ENCODE measurements at regions not wholly inside any gene's neighbourhood (a gene's known extent, or its start where the extent isn't known, plus 50 kb on each side); places are given as distances from the start of the nearest gene placed in this dataset.

DNA sequence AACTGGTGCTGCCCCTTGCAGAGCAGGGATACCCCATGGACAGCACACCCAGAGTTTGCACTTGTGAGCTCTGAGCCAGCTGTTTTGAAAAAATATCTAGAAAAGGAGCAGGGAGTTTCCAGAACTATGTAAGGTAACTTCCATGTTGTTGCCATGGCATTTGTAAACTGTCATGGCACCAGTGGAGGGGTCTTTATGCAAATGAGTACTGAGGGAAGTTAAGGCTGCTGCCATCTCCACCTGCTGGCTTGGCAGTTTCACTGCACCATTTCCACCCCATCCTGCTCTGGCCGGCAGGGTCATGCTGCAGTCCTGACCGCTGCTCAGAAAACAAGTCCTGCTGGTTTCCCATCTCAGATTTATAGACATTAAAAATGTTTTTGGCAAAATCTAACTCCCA is 52.3 kb upstream of the SNTG2 start:
- no peak for DNase-seq

DNA sequence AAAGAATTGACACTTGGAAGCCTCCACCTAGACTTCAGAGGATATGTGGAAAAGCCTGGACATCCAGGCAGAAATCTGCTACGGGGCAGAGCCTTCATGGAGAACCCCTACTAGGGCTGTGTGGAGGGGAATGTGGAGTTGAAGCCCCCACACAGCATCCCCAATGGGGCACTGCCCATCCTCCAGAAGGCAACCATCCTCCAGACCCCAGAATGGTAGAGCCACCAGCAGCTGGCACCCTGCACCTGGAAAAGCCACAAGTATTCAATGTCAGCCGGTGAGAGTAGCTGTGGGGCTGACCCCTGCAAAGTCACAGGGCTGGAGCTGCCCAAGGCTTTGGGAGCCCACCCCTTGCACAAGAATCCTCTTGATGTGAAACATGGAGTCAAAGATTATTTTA is 53.6 kb upstream of the SNTG2 start:
- DNase-seq = no peak

DNA sequence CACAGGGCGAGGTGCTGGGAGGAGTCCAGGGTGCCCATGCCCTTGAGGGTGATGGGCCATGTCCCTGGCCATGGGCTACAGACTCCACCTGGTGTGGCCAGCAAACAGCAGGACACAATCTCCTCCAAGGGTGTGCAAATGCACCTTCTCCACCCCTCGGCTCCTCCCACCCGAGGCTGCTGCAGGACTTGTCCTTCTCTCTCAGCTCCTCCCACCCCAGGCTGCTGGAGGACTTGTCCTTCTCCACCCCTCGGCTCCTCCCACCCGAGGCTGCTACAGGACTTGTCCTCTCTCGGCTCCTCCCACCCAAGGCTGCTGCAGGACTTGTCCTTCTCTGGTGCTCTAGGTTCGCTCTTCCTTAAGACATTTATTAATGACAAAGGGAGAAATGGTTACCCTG is 57.3 kb upstream of the SNTG2 start:
- DNase-seq = no peak

DNA sequence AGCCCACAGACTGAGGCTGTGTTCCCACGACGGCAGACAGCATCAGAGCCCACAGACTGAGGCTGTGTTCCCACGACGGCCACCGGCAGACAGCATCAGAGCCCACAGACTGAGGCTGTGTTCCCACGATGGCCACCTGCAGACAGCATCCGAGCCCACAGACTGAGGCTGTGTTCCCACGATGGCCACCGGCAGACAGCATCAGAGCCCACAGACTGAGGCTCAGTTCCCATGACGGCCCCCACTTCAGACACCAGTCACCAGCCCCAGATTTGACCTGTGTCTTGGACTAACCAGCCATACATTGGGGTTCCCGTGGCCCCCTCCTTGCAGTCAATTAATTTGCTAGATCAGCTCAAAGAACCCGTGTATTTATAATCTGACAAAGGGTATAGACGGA is 57.8 kb upstream of the SNTG2 start:
- DNase-seq = no peak

DNA sequence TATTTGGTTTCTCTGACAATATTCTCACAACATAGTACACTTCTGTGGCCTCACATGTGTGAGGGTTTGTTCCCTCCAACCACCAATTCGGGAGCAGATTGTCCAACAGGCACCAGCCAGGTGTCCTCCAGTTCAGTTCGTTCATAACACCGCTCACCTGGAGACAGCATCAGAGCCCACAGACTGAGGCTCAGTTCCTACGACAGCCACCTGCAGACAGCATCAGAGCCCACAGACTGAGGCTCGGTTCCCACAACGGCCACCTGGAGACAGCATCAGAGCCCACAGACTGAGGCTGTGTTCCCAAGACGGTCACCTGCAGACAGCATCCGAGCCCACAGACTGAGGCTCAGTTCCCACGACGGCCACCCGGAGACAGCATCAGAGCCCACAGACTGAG is 58.2 kb upstream of the SNTG2 start:
- DNase-seq = no peak

DNA sequence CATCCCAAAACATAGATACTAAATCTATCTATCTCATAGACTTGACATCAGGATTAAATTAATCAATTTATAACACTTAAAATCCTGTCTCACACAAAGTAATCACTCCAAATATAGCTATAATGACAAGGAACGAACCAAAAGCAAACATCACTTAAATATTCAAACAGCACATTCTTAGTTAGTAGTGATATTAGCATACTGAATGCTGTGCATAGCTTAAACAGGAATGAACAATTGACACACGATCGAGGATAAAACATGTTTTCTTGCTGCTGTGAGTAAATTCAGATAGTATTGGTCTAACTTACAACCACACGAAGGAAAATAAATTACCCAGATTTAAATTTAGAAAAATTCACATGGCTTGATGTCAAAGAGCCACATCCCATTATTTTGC is 58.9 kb upstream of the SNTG2 start:
- no peak for DNase-seq

DNA sequence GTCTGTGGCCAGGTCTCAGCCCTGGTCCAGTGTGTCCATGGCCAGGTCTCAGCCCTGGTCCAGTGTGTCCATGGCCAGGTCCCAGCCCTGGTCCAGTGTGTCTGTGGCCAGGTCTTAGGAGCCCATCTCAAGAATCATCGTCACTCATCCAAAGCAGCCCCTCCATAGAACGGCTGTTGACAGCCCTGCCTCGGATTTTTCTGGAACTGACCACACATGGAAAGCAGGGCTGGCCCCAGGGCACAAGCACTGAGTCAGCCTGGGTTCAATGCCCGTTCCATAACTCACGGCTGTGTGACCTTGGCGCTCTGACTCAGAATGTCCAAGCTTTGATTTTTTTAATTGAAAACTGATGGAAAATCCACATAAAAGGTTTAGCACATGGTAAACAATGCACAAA is 59.9 kb upstream of the SNTG2 start:
- no peak for DNase-seq

DNA sequence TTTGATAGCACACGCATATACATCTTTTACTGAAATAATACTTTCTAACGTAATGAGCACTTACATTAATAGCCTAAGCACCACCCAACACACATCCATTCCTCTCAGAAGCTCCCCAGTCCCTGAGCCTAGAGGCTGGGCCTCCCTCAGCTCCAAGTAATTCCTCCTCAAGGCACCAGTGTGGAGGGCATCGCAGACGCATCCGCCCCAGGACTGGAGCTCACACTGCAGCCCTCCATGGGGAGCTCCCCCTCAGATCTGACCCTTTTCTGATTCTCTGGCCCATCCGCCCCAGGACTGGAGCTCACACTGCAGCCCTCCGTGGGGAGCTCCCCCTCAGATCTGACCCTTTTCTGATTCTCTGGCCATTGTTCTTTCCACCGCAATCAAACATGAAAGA is 60.4 kb upstream of the SNTG2 start:
- no peak for DNase-seq

DNA sequence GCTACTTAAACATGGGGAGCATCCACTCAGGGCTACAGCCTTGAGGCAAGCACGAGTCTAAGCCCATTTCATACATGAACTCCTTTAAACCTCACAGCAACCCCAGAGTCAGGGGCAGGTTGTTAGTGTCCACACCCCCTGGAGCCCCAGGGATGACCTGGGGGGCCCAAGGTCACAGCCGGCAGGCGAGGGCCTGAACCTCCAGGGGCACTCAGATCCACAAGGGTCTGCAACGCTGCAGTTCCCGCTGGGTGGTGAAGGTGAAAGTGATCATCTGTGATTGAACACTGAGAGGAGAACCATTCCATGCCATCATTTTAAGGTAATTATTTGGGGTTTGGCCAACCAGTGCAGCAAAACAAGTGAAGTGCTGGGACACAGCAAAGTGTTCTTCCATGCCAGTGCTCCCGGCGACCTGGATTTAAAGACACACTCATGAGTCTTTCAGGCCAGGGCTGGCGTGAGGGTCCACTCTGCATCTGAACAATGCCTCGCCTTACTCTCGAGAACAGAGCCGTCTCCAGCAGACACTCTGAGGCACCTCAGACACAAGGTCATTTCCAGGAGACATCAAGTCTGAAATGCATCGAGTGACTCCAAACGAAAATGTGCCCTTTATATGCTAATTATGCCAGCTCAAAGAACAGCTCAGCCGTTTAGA is 61.6 kb upstream of the SNTG2 start:
- DNase-seq = no peak

DNA sequence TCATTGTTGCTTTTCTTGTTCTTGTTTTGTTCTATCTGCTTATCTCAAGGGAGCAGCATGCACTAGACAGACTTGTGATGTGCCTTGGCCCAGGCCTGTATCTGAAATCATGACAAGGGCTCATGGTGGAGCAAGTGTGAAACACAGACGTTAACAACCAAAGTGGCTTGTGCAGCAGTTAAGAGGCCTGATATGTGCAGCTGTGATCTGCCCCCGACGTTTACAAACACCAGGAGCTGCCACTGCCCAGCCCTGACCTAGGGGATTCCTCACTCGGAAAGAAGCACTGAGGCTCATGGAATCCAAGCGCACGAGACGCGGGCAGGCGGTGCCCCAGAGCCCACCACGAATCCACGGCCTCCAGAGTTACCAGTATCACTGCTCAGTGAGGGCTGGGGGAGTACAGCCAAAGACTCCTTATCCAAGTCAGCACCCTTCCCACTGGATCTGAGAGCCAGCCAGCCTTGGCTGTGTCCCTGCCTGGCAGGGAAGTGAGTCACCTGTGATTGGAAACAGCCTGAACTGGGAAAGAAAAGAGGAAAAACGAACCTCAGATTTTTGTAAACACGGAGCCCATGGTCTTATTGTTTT is 62.3 kb upstream of the SNTG2 start:
- DNase-seq = no peak

DNA sequence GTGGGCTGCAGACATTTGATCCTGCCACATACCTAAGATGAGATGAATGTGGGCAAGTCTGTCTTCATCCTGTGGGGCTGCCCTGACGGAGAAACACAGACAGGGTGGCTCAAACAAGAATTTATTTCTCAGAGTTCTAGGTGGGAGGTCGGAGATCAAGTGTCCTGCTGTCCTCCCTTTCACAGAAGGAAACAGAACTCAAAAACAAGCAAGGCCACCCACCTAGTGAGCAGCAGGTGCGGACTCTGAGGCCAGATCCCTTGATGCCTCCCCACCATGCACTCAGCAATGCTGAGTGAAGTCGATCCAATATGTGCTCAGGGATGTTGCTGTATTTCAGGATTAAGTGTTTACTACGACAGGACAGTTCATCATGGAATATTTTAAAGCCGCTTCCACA is 63.0 kb upstream of the SNTG2 start:
- no peak for DNase-seq

DNA sequence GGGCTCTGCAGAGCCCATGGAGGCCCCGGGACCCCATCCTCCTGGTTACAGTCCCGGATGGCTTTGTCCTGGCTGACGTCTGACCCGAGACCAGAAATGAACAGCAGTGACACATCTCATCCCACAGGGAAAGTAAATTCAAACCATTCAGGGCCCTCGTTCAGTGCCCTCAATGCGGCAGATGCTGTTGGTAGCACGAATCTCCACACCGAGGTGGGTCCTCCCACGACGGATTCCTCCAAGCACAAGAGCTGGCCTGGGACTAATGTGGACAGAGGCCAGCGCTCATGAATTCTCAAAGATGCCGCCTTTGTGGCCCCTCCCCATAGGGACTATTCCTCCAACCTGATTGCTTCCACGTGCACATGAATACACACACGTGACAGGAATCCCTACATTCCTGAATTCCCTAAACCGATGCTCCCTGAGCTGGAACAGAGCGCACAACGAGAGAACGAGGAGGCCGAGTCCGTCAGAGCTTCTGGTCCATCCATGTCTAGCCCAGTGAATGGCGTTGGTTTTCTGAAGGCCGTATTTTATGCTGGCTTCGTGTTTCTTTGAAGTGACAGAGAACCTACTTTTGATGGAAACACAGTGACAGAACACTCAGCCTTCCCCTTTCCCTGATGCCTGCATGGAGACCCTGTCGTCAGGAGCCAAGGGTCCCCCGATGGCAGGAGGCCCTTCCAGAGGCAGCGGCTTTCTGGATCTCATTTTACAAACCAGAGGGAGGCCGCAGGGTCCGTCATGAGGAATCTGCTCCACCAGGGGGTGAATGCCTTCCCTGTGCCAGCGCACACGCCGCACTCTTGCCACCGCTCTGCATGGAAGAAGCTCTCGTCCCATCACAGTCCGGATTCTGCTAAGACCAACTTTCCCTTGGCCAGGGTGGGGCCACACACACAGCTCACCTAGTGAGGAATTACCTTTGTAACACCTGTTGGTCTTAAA is 64.3 kb upstream of the SNTG2 start:
- no peak for DNase-seq

DNA sequence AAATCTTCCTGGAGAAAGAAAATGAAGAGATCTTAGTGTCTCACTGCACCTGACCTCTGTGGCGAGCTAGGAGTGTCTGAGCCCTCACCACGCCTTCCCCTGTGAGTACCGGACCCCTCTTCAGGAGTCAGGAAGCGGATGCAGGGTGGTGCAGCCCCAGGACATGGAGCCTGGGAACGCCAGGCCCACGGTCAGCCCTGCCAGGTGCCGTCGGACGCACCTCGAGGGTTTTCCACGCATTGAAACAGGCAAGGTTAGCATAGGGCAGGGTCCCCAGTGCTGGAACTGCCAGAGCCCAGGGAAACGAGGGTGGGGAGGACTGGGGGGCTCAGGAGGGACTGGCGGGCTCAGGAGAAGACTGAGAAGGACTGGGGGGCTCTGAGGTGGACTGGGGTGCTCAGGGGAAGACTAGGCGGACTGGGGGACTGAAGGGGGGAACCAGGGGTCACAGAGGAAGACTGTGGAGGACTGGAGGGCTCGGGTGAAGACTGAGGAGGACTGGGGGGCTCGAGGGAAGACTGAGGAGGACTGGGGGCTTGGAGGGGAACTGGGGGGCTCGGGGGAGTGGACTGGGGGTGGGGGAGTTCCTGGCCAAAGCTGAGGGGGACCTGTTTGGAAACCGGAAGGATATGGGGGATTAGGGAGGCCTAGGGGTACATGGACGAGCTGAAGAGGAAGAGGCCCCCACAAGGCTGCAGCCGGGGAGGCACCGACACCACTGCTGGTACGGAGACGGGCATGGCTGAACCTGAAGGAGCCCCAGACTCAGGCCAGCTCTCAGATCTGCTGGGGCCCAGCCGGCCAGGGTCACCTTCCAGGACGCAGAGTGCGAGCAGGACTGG is 65.2 kb upstream of the SNTG2 start:
- no peak for DNase-seq

DNA sequence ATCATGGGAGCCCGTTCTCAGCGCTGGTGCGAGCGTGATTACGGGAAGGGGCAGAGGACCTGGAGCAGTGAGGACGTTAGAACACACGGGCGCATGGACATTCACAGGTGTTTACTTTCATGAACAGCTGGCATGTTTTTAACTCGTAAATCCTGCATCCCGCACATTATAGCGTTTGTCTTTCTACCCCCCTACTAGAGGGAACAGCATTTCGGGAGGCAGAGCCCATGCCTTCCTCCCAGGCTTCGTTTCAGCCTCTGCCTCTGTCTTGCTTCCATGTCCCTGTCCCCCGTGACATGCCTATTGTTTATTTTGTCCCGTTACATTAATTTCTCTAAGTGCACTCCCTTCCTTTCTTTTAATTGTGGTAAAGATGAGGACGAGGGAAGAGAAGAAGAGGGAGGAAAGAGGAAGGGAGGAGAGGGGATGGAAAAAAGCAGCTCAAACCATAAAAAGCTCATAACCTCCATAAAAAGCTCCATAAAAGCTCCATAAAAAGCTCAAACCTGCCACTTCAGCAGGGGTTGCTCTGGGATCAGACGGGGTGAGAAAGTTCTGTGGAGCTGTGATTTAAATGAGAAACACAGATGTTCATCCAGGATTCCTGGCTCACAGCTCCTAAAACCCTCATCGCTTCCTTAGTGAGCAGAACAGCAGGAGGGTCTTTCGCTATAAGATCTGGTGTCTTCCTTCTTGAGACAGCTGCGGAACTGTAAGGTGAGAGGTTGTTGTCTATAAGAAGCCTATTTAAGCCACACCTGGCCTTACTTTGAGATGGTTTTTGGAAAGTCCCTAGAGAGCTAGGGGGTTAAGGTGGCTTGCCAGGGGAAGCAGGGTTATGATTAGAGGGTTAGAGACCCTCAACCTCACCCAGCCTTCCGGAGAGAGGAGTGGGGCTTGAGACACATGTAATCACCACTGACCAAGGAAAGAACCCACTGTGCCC is 66.6 kb upstream of the SNTG2 start:
- no peak for DNase-seq

DNA sequence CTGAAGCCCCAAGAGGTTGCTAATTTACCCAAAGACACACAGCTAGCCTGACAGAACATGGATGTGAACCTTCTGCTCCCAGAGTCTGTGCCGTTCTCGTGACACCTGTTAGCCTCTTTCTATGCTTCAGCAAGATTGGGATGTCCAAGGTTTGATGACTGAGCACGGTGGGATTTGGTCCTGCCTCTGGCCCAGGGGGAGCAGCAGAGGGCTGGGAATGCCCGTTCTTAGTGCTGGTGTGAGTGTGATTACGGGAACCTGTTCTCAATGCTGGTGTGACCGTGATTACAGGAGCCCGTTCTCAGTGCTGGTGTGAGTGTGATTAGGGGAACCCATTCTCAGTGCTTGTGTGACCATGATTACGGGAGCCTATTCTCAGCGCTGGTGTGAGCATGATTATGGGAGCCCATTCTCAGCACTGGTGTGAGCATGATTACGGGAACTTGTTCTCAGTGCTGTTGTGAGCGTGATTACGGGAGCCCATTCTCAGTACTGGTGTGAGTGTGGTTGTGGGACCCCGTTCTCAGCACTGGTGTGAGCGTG is 67.3 kb upstream of the SNTG2 start:
- no peak for DNase-seq

DNA sequence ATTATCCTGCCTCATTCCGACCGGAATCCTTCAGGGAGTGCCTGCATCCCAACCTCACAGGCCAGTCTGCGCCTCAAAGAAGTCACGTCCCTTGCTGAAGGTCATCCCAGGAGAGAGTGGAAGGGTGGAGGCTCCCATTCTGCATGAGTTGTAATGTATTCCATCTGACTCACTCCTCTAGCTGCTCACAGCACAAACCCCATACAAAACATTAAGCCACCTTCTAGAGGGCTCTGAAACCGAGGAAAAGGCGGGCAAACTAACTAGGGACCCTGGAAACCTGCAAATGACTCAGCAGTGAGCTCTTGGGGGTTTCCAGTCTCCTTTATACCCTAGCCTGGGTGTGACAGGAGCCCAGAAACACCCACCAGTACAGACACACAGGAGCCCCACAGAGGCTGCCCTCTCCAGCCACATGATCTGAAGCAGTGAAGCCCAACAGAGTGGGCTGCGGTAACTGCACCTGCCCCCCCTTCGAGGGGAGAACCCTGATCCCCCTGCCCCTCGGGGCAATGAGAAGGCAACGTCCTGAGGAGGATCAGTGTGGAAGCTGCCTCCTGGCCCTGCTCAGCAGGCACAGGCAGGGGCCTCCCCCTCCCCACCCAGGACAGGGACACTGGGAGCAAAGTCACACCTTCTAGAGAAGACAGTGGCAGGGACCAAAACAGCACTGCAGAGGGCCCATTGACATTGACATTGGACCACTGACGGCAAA is 69.3 kb upstream of the SNTG2 start:
- no peak for DNase-seq

DNA sequence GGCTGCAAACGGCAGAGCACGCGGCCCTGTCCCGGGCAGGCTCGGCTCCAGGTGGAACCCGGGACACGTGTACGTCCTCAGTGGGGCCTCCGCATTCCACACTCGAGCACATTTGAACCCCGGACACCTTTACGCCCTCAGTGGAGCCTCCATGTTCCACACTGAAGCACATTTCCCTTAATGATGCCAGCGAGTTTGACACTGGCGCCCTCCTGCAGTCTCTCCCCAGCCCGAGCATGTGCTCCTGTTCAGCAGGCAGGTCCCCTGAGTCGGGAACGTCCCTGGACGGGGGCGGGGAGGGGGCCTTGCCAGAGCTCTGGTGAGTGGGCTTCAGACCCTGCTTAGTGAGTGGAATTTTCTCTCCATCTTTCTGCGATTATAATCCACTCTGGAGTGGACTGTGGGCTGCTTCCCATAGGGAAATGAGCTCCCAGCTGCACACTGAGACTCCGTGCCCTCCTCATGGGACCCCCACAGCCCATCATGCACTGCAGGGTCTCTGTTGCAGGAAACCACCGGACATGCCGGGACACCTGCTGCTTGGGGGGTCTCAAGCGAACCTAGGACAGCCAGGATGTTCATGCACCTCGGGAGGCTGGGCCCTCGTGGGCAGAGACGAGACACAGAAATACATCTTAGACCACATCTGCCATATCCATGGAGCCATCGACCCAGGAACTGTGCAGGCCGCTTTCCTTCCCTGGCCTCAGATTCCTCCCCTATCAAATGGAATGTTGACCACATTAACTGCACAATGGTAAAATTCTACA is 70.3 kb upstream of the SNTG2 start:
- DNase-seq = no peak

DNA sequence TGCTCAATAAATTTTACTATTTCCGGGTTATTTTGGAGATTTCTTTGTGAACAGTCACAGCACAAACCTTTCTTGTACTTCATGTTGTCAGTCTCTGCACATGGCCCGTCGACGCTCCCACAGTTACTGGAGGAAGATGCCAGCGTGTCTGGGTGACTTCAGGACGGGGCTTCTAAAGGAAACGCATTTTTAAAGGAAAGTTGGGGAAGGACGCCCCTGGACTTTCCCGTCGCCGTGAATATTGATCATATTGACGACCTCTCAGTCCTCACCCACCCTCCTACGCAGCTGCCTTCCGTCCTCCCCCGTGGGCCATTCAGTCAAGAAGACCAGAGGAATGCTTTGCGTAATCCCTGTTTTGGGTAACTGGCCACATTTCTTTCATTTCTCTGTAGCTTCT is 71.1 kb upstream of the SNTG2 start:
- no peak for DNase-seq

DNA sequence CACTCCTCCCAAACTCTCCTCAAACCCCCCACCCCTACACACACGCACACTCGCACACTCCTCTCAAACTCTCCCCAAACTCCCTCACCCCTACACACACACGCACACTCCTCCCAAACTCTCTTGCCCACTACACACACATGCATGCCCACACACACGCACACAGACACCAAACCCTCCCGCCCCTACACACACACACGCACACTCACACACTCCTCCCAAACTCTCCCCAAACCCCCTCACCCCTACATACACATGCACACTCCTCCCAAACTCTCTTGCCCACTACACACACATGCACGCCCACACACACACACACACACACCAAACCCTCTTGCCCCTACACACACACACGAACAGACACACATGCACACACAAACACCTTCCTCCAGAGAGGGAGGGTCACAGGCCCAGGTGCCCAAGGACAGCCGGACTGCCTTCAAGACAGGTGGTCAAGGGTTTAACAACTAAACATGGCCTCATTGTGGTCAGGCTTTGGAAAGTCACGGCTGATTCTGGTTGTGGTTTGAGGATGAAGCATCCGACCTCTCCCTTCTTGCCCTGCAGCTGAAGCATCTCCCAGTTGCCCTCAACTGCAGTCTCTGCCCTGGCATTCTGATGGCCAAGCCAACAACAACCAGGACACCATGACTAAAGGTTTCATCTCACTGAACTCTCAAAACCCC is 72.3 kb upstream of the SNTG2 start:
- no peak for DNase-seq

DNA sequence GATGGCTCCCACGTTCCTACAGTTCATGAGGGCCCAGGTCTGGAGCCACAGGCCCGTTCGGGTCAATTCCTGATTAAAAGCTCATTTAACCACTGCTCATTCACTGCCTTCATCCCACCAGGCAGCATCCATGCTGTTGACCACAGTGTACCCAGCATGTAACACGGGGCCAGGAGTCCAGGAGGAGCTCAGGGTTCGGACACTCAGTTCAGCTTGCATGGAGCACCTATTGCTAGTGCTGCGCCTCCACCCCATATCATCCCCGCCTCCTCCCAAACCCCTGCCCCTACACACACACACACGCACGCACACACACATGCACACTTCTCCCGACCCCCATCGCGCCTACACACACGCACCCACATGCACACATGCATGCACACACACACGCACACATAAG is 72.9 kb upstream of the SNTG2 start:
- no peak for DNase-seq
